GM19025 (cell line): ENCODE measurements at regions not wholly inside any gene's neighbourhood (a gene's known extent, or its start where the extent isn't known, plus 50 kb on each side); places are given as distances from the start of the nearest gene placed in this dataset.
"Not testable (repeated sequence)": the region's sequence is repeated elsewhere in the genome, so short reads cannot be mapped to it uniquely, and the experiment has no call there.

Experiments used
- ATAC-seq: cut with Tn5 transposase; IDR thresholded peaks from one replicate; pipeline ENCODE4 v1.9.1; 2021; ENCODE audit warnings: mild to moderate bottlenecking, low read depth, moderate library complexity; ENCODE audit not compliant: unreplicated experiment

- no peak for ATAC-seq
Measured at GRCh38 chr9:85112933-85113418, 443.4 kb downstream of the NTRK2 start.

GRCh38 chr9:85112391-85112790 is 442.9 kb downstream of the NTRK2 start:
- no peak for ATAC-seq

GRCh38 chr9:85108746-85109145 is 439.2 kb downstream of the NTRK2 start:
- ATAC-seq = no peak

DNA sequence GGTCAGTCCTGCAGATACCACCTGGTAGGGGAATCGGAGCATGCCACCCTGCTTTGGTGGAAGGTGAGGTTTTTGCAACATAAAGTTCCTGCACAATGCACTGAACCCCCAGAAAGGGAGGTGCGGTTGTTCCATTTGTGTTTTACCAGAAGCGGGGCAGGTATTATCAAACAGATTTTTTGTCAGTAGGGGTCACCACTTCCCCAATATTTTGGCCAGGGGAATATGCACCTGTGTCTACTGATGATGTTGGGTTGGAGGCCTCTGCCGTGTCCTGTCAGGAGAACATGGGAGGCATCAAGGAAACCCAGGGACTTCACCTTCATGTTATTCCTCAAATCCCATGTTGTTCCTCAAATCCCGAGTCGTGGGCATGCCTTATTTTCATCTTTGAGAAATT is 438.7 kb downstream of the NTRK2 start:
- ATAC-seq = no peak

DNA sequence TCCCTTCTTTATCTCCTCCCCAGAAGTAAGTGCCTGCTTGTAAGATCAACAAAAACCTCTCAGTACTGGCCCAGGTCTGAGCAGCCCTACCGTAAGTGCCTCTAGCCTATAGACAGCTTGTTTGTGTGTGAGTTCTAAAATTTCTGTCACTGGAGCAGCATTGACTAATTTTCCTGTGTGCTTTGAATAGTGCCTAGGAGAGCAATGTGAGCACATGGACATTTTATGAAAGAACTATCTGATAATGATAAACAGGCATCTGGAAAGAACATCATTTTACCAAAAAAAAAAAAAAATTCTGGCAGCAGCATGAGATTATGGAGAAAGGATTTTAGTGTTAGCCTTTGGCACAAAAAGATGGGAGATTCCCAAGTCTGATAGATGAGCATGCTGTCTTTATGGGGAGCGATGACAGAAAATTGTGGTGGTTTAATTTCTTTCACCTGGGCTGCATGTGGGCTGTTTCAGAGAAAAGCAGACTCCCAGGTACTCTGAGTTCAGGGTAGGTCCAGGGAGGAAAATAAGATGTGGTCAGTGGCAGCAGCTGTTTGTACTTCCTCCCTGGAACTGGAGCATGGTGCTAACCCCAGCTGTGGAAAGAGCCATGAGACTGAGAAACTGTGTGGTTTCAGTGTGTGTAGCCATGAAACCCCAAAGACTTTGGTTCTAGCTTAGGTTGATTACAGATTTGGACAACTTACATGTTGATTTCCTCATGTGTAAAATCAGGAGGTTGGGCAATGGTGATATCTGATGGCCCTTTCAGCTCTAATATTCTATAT is 419.9 kb downstream of the NTRK2 start:
- no peak for ATAC-seq

DNA sequence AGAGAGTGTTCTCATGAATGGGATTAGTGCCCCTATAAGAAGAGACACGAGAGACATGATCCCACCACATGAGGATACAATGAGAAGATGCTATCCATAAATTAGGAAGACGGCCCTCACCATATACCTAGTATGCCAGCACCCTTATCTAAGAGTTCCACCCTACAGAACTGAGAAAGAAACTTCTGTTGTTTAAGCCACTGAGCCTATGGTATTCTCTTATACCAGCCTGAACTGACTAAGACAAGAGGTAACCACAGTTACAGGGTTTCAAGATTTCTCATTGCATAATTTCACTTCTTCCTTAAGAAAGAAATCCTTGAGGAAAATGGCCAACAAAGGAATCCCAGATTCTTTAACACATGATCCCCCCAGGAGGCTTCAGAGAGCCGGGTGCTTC is 412.4 kb downstream of the NTRK2 start:
- no peak for ATAC-seq

DNA sequence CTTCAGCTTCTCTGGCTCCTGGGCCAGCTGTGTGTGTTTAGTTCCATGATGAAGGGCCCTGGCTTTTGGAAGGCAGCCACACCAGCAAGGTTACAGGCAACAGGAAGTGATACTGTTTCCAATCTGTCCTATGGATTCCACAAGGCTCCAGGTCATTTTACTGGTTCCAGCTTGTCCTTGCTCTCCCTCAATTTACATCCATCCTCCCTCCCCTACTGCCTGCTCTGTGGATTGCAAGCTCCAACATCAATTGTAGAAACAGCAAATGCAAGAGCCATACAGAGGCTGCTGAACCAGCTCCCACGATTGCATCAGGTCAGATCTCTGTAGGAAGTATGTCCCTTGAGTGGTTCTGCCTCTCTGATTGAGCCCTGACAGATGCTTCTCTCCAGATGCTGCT is 409.8 kb downstream of the NTRK2 start:
- ATAC-seq = no peak

- no peak for ATAC-seq
Measured at GRCh38 chr9:85077944-85078343, 408.4 kb downstream of the NTRK2 start.

DNA sequence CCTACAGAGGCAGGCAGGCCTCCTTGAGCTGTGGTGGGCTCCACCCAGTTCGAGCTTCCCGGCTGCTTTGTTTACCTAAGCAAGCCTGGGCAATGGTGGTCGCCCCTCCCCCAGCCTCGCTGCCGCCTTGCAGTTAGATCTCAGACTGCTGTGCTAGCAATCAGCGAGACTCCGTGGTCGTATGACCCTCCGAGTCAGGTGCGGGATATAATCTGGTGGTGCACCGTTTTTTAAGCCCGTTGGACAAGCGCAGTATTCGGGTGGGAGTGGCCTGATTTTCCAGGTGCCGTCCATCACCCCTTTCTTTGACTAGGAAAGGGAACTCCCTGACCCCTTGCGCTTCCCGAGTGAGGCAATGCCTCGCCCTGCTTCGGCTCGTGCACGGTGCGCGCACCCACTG is 407.6 kb downstream of the NTRK2 start:
- not testable (repeated sequence) for ATAC-seq
